HG03571 (cell line): ENCODE measurements at regions not wholly inside any gene's neighbourhood (a gene's known extent, or its start where the extent isn't known, plus 50 kb on each side); places are given as distances from the start of the nearest gene placed in this dataset.
"Not testable (repeated sequence)": the region's sequence is repeated elsewhere in the genome, so short reads cannot be mapped to it uniquely, and the experiment has no call there.

Experiments
- ATAC-seq: cut with Tn5 transposase; IDR thresholded peaks from one replicate; pipeline ENCODE4 v1.9.1; 2021; ENCODE audit not compliant: unreplicated experiment

DNA sequence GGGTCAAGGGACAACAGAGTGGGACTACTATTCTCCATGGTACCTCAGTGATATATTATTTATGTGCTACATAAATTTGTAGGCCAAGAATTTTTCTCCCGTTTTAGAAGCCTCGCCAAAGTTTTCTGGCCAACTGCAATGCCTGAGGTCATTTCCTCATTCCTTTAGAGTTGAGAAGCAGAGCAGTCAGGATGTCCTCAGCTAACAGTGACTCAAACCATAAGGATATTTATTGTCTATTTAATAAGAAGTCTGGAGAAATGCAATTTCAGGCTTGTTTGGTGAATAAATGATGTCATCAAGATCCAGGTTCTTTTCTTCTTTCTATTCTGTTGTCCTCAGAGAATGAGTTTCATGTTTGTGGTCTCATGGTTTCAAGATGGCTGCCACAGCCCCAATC lies 91.0 kb downstream of the ADCYAP1 start:
- no peak for ATAC-seq

DNA sequence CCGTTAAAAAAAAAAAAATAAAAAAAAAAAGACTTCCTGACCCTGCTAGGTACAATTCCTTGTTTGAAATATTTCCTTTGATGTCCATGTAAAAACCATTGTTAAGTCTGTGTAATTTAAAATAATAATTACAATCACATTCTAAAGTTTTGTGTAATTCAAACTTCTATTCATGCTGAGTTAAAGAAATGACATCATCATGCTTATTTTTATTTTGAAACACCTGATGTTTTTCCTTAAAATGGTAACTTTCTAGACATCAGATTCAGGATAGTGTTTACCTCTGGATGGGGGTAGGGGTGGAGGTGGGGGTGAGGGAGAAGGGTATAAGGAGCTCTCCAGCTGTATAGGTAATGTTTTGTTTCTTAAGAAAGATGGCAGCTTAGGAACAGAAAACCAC lies 92.8 kb downstream of the ADCYAP1 start:
- no peak for ATAC-seq

DNA sequence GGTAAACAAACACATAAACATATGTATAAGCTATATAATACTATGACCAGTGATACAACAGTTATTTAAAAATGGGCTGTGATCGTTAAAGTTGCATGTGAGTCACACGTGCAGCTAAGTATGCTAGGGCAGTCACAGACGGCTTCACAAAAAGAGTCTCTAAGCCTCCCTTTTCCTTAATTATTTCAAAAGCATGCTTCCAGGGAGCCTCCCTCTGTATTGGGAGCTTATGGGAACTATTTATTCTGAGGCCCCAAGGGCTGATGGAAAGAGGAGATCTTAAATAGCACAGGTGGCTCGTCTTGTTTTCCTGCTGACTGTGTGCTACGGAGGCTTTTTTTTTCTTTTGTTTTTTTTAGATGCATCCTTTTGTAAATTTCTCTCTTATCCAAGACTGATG lies 94.3 kb downstream of the ADCYAP1 start:
- ATAC-seq: no peak

DNA sequence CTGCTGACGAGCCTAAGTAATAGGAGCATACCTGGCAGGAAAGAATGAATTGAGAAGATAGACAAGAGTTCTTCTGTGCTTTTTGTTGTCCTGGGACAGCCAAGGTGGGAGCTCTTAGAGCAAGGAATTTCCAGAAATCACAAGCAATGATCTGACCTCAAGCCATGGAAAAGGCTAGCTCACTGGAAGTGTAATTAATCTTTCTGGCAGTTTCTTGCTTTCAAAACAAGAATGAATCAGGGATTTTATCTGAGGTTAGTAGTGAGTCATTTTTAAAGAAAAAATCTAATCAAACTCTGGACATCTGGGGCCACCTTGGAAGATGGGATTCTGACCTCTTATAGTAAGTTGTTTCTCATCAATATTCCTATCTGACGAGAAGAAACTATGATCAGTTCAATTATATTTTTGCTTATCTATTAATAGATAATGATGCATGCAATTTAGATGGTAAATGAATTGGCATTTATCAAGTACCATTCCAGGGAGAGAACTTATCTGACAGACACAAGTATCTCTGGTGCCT lies 98.0 kb downstream of the ADCYAP1 start:
- ATAC-seq: no peak

DNA sequence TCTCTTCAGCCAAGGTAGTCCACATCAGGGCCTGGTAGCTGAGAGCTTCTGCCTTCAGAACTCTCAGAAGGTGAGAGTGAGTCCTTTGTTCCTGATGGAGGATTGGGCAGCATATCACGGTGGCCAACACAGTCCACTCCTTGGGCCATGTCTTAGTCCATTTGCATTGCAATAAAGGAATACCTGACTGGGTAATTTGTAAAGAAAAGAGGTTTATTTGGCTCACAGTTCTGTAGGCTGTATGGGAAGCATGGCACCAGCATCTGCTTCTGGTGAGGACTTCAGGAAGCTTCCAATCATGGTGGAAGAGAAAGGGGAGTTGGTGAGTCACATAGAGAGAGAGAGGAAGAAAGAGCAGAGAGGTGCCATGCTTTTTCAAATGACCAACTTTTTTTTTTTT lies 98.8 kb downstream of the ADCYAP1 start:
- no peak for ATAC-seq

DNA sequence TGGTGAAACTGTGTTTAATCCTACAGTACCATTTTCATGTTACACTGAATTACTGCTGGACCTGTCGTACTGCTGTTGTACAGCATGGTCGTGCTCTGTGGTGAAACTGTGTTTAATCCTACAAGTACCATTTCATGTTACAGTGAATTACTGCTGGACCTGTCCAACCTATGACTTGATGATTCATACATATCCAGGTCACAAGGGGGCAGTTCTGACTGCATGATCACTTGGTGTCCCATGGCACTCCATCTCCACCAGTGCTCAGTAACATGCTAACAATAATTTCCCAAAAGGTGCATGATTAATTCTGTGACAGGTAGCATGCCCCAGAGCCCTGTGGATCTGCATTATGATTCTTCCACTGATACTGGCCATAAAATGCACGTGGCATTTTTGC lies 101.6 kb downstream of the ADCYAP1 start:
- ATAC-seq: no peak

DNA sequence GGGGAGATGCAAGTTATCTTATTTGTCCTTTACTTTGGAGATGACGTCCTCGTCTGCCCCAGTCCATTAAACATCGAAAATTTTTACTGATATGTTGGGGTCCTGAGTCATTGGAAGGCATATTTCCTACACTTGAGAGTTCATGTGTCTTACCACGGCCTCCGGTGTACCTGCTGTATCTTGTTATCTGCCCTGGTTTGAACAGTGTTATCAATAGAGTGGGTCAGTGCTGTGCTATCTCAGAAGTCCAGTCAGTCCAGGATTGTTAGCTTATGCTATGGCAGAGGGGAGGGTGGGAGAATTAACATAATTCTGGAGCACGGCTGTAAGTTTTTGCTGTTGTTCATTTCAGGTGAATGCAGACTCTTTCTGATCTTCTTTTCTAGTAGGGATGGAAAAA lies 102.3 kb downstream of the ADCYAP1 start:
- ATAC-seq: no peak

DNA sequence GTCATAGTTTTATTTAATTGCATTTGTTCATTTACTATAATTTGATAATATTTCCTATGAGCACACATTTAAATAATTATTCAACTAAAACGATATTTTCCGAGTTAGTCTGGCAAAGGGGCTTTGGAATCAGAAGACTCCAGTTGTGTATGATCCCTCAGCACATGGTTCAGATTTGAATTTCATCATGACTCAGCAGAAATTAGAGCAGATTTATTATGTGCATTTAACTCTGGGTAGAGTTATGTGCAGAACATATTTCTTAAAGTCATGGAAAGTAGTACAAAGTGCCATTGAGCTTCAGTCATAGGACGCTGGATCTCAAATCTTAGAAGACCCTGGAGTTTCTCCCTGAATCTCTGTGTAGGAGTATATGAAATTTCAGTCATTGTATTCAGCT lies 106.7 kb downstream of the ADCYAP1 start:
- ATAC-seq: no peak

DNA sequence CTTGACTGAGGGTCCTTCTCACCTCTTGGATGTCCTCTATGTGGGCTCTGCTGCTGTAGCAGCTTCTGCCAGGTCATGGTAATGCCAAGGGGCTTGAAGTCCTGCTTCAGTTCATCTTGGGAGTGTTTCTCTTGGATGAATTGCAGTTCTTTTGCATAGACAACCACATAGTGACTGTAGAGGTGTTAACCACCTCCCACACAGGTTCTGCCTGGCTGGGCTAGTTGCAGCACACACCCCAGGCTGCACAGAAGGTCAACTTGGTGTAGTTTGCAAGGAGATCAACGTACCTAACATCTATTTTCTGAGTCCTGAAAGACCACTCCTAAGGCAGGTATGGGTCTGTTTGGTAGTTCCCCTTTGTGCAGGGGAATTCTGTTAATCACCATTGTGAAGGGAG lies 108.1 kb downstream of the ADCYAP1 start:
- ATAC-seq: no peak

DNA sequence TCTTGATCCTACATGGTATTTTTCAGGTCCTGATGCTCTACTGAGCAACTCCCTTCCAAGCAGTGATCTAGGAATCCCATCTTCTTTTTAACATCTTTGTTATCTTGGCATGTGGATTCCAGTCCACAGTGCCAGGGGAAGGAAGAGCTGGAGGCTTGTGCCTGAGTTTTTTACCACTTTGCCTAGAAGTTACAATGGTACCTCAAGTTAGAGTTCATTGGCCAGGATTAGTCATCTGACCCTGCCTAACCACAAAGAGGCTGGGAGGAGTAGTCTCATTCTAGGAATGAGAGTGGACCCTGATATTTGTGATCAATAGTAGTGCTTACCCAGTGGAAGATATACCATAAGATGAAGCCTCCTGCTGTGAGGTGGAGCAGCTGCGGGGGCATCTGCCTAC lies 109.3 kb downstream of the ADCYAP1 start:
- no peak for ATAC-seq

DNA sequence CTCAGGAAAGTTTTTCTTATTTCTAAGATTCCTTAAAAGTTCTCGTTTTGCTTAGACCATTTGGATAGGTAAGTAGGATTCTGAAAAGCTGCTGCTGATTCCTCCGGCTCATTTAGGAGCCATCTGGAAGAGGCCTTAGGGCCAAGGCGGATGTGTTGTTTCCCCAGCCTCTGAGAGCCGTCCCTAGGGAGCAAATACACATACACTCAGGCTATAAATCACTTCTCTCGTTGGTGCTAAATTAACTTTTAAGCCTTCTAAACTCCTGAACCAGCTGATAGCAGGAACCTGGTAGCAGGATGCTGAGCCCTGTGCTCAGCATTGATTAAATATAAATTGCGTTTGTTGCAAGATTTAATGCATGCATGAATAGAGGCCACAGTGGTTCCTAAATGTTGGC lies 109.8 kb downstream of the ADCYAP1 start:
- ATAC-seq: no peak

DNA sequence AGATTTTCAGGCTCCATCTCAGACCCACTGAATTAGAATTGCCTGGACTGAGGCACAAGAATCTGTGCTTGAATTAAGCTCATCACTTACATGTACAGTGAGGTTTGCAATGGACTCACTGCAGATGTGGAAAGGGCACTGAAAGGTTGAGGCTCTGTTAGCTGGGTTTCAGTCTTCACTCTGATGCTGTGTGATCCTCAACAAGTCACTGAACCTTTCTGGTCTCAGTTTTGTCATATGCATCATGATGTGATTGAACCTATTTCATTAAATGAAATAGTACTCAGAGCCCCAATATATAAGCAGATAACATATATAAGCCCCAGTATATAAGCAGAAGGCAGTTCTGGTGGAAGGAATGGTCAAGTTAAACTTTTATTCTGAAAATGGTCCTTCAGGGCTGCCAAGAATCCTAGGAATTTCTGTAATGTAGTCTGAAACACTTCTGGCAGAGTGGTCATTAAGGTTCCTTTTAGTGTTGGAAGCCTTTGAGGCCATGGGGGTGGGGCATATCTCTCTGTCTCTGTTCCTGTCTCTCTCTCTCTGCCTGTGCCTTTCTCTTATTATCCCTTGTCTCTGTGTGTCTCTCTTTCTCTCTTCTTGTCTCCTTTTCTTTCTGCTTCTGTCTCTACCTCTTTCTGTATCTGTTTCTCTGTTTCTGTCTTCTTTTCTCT lies 110.4 kb downstream of the ADCYAP1 start:
- no peak for ATAC-seq

DNA sequence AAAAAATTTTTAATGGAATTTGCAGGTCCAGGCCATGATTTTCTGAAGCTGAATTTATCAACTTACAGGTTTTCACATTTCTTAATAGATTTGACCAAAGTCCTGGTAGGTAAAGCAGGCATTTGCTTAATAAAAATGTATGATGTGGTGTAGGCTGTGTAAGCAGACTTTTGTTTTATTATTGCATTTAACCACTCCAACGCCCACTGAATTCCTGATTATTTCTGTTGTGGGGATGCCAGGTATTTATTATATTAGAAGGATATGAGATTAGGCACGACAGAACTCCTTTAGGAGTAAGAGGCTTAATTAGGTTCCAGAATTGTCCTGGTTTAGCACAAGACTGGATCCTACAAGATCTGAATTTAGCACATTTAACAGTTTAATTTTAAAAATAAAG lies 111.1 kb downstream of the ADCYAP1 start:
- no peak for ATAC-seq

DNA sequence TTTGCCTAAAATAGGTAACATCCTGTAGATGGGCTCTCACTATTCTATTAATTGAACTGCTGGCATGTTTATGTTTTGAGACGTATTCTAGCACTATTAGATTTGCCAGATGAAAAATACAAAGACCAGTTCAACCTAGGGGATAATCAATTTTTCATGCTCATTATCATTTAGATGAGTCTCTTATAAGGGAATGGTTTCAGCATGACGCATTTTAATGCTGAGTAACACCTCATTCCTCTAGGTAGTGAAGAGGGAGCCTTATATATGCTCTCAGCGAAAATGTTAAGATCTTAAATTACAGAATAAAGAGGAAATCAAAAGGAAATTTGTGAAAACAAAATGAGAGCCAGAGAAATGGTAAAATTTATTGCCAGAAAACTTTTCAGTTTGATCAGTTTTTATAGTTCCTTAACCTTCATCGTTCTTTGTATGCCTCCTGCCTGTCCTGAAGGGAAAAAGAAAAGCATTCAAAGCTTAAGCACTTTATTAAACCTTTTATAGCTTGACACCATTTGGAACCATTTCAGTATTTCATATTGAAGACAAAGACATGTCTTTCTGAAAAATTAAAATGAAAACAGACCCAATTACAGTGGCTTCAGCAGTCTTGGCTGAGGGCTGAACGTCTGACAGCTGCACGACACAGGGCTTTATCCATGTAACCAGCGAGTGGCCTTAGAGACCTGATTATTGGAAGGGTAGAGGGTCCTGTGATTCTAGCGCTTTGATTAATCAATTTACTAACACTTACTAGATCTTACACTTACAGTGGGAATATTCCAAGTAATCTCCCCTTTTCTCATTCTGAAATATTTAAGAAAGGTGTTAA lies 112.8 kb downstream of the ADCYAP1 start:
- no peak for ATAC-seq

DNA sequence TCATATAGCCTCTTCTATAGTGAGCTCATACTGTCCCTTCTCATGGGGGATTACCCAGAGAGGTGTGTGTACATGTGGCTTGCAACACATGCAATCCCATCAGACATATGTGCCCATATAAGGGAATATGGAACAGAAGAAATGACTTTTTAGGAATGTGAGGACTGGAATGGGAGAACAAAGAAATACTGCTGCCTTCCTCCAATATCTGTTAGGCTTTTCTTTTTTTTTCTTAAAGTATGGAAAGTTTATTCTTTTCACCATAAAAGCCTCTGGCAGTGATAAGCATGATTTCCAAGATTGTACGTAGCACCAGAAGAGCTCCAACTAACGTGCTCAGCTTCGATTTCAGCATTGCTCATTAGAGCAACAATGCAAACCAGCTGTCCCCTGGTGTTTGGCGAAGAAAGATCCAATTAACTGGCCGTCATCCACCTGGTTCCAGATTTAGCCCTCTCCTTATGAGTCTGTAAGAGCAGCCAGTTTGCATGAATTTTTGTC lies 113.6 kb downstream of the ADCYAP1 start:
- no peak for ATAC-seq

DNA sequence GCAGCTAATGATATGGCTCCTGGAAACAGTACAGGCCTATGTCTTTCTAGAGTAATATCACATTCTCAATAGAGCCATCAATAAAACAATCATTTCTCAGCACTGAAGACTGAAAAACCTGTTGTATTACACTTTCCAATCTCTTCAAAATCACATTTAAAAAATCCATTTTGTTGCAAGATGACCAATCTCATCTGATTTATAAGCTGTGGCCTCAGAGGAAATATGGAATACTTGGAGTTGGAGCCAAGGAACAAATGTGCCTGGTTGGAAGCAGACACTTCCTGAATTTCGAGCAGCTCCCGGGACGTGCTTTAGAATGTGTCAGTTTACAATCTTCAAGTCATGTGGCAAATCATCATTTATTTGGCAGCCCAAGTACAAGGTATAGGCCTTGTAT lies 114.5 kb downstream of the ADCYAP1 start:
- no peak for ATAC-seq

DNA sequence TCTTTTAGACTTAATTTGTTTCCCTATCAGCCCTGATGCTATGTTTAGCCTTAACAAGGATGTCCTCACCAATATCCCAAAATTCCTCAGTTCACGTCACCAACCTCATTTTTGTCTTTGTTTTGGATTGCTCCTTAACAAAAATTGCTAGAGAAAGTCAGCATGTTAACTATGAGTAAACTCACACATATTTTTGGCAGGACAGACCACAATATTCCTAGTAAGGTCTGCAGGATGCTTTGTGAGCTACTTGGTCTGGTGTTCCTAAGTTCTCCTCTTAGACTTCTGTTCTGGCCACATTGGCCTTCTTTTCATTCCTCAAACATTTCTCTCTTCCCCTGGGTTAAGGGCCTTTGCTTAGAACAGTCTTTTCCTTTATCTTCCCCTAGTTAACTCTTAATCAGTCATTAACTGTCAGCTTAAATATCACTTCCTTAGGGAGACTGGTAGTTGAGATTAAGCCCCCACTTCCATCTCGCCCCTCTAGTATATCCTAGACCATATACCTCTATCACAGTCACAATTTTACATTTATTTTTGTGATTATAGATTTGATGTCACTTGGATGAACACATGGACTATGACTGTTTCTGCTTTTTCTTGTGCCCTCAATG lies 116.2 kb downstream of the ADCYAP1 start:
- ATAC-seq: no peak

DNA sequence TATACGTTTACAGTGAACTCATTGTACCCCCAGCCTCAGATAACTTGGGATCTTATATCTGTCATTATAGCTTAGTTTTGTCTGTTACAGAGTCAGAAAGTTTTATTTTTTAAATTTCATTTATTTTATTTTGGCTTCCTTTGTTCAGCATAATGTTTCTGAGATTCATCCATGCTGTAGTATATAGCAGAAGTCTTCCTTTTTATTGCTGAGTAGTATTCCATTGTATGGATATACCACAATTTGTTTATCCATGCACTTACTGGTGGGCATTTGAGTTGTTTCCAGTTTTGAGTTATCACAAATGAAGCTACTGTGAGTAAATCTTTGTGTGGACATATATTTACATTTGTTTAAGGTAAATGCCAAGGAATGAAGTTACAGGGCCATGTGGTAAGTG lies 122.3 kb downstream of the ADCYAP1 start:
- no peak for ATAC-seq

DNA sequence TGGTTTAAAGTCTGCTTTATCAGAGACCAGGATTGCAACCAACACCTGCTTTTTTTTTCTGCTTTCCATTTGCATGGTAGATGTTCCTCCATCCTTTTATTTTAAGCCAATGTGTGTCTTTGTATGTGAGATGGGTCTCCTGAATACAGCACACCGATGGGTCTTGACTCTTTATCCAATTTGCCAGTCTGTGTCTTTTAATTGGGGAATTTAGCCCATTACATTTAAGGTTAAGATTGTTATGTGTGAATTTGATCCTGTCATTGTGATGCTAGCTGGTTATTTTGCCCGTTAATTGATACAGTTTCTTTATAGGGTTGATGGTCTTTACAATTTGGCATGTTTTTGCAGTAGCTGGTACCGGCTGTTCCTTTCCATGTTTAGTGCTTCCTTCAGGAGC lies 128.4 kb downstream of the ADCYAP1 start:
- ATAC-seq: not testable (repeated sequence)

DNA sequence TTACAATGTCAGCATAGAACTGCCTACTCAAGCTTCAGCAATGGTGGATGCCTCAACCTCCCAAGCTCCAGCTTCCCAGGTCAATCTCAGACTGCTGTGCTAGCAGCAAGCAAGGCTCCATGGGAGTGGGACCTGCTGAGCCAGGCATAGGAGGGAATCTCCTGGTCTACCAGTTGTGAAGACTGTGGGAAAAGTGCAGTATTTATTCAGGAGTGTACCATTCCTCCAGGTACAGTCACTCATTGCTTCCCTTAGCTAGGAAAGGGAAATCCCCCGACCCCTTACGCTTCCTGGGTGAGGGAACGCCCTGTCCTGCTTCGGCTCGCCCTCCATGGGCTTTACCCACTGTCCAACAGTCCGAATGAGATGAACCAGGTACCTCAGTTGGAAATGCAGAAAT lies 130.3 kb downstream of the ADCYAP1 start:
- no peak for ATAC-seq

DNA sequence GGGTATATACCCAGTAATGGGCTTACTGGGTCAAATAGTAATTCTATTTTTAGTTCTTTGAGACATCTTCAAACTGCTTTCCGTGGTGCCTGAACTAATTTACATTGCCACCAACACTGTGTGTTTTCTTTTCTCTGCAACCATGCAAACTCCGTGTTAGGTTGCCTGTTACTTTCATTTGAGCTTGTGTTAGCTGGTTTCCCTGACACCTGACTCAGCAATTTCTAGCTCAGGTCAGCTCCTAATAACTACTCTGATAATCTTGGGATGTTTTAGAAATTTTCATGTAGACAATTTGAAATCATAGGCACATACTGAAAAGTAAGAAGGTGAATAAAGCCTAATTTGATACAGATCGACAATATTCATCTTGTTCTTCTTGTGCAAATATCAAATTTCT lies 132.3 kb downstream of the ADCYAP1 start:
- no peak for ATAC-seq

DNA sequence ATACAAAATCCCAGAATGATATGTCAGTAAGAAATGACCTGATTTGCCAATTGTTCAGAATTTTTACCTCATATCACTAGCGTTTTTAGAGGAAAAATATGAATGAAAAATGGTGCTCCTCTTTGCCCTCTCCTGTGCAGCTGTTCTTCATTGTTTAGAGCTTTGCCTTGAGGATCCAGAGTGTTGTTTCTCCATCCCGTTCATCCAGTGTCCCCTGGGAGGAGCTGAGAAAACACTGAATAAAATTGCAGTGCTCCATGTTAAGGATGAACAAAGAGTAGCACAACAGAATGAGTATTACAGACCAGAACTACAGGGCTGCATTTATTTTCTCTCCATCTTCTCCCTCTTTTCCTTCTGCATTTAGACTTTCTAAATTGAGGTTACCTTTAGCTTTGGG lies 133.1 kb downstream of the ADCYAP1 start:
- no peak for ATAC-seq
